ENCODE measurements at regions not wholly inside any gene's neighbourhood (a gene's known extent, or its start where the extent isn't known, plus 50 kb on each side); places are given as distances from the start of the nearest gene placed in this dataset.

GRCh38 chr14:66219886-66220285 lies 266.3 kb upstream of the CCDC196 start:
- H3K4me1 ChIP-seq, result no peaks in the 10 kb centered on the region
- no peak overlapping the region for H3K27ac ChIP-seq
- TF ChIP-seq CTCF (IDR thresholded peaks at IDR 0.05 in 8 of 11, conservative IDR thresholded peaks at IDR 0.05 in 3 of 11), result no peak
- no peak for TF ChIP-seq POLR2A (IDR thresholded peaks at IDR 0.05)
- TF ChIP-seq POLR2AphosphoS5 (IDR thresholded peaks at IDR 0.05), result no peak
- intact Hi-C loops (cut with DNase I; ENCODE audit: low total_unique reads), result no loop called here
- DNase-seq, result no peak
- no peaks in the 10 kb centered on the region for H3K36me3 ChIP-seq
- H3K4me3 ChIP-seq, result no peak overlapping the region
- H3K9me3 ChIP-seq, result peaks cover 0 to 27% (median 14%) of the 10 kb centered on the region in 8 donors
- H3K27me3 ChIP-seq (replicated peaks in 1 of 7), result no peaks in the 10 kb centered on the region
- WGBS, 5 donors, result 90 to 99% (median 92%) methylated on average over 3 of the region's 3 CpGs

GRCh38 chr14:66224492-66225178 lies 261.5 kb upstream of the CCDC196 start:
- Histone ChIP-seq H3K4me1 (no peaks in the 10 kb centered on the region), H3K36me3 (no peaks in the 10 kb centered on the region), H3K27me3 (replicated peaks in 1 of 7) (no peaks in the 10 kb centered on the region), H3K9me3 (peaks cover 0 to 10% (median 2%) of the 10 kb centered on the region in 8 donors), H3K4me3 (no peak overlapping the region), H3K27ac (no peak overlapping the region)
- intact Hi-C loops (cut with DNase I; ENCODE audit: low total_unique reads), result no loop called here
- no peak for DNase-seq
- WGBS, 5 donors, result 69 to 89% (median 83%) methylated on average over 5 of the region's 5 CpGs
- TF ChIP-seq POLR2A (IDR thresholded peaks at IDR 0.05) (no peak), POLR2AphosphoS5 (IDR thresholded peaks at IDR 0.05) (no peak), CTCF (IDR thresholded peaks at IDR 0.05 in 8 of 11, conservative IDR thresholded peaks at IDR 0.05 in 3 of 11) (no peak)

GRCh38 chr14:66225337-66225736 lies 260.8 kb upstream of the CCDC196 start:
- TF ChIP-seq CTCF (IDR thresholded peaks at IDR 0.05 in 8 of 11, conservative IDR thresholded peaks at IDR 0.05 in 3 of 11) (no peak), POLR2AphosphoS5 (IDR thresholded peaks at IDR 0.05) (no peak), POLR2A (IDR thresholded peaks at IDR 0.05) (no peak)
- DNase-seq, result no peak

GRCh38 chr14:66228267-66228970 lies 257.8 kb upstream of the CCDC196 start:
- no peak overlapping the region for H3K27ac ChIP-seq
- WGBS, 5 donors, result 85 to 98% (median 94%) methylated on average over 3 of the region's 3 CpGs
- H3K36me3 ChIP-seq, result no peaks in the 10 kb centered on the region
- intact Hi-C loops (cut with DNase I; ENCODE audit: low total_unique reads), result no loop called here
- TF ChIP-seq POLR2A (IDR thresholded peaks at IDR 0.05), result no peak
- H3K27me3 ChIP-seq (replicated peaks in 1 of 7), result peaks cover 0 to 8% (median 0%) of the 10 kb centered on the region in 7 donors
- H3K9me3 ChIP-seq, result peaks cover 0 to 10% (median 2%) of the 10 kb centered on the region in 8 donors
- no peak overlapping the region for H3K4me3 ChIP-seq
- no peak for DNase-seq
- no peaks in the 10 kb centered on the region for H3K4me1 ChIP-seq

More at GRCh38 chr14:66225337-66225736, 260.8 kb upstream of the CCDC196 start:
- Histone ChIP-seq H3K27ac (no peak overlapping the region), H3K9me3 (peaks cover 0 to 10% (median 2%) of the 10 kb centered on the region in 8 donors), H3K36me3 (no peaks in the 10 kb centered on the region), H3K4me1 (no peaks in the 10 kb centered on the region), H3K4me3 (no peak overlapping the region), H3K27me3 (replicated peaks in 1 of 7) (no peaks in the 10 kb centered on the region)
- intact Hi-C loops (cut with DNase I; ENCODE audit: low total_unique reads), result no loop called here
